ENCODE measurements at regions not wholly inside any gene's neighbourhood (a gene's known extent, or its start where the extent isn't known, plus 50 kb on each side); places are given as distances from the start of the nearest gene placed in this dataset.

DNA sequence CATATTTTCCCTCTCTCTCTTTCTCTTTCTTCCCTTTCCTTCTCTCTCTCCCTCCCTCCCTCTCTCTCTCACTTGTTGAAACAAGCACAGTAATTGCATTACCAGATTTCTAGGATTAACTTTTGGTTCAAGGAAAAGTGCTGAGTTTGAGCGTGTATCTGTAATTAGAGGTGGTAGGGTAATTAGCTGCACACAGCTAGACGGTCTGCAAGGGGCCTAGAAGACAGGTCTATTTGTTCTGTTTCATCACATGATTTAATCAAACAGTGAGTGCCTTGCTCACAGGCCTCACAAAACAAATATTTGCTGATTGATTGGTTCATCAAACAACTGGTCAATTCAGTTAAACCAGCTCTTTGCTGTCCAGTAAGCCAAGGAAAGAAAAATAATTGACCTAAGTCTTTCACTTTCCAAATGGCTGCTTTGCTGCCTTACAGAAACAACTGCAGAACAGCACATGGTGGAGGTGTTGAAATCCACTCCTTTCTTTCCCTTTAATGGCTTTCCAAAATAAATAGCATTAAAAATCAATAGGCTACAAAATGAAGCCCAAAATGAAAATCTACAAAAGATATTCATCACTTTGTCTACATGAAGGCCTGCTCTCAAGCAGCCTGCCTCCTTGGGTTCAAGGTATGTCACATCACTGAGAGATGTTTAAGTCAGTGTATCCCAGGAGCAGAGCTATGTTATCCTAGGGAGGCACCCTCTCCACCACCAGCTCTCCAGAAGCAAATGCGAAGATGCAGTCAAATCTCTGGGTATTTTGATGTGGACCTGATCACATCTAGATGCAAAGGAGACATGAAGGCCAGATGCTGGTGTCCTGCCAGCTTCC, 264.4 kb upstream of the SIX2 start:
- no peaks in the 10 kb centered on the region for H3K9me3 ChIP-seq (ENCODE audit: control insufficient read depth, insufficient read depth, low read depth, low read length)
- peaks cover 21% of the 10 kb centered on the region for H3K4me1 ChIP-seq (ENCODE audit: control insufficient read depth, insufficient read depth, low read length)
- H3K9ac ChIP-seq (ENCODE audit: low read length), result no peak overlapping the region
- peaks cover 3% of the 10 kb centered on the region; the same call in 1 of the 2 replicates for H3K27me3 ChIP-seq (ENCODE audit: control insufficient read depth, insufficient read depth, low read length)
- H3K4me3 ChIP-seq (ENCODE audit: low read depth, low read length), result no peak overlapping the region
- H3K36me3 ChIP-seq (ENCODE audit: control insufficient read depth, insufficient read depth, low read length), result no peaks in the 10 kb centered on the region
- H3K27ac ChIP-seq (ENCODE audit: low read depth, low read length), result no peak overlapping the region

- Histone ChIP-seq H3K4me3 (ENCODE audit: low read depth, low read length) (no peak overlapping the region), H3K27me3 (ENCODE audit: control insufficient read depth, insufficient read depth, low read length) (peaks cover 3% of the 10 kb centered on the region; the same call in 1 of the 2 replicates), H3K9ac (ENCODE audit: low read length) (no peak overlapping the region), H3K27ac (ENCODE audit: low read depth, low read length) (no peak overlapping the region), H3K36me3 (ENCODE audit: control insufficient read depth, insufficient read depth, low read length) (no peaks in the 10 kb centered on the region), H3K9me3 (ENCODE audit: control insufficient read depth, insufficient read depth, low read depth, low read length) (no peaks in the 10 kb centered on the region), H3K4me1 (ENCODE audit: control insufficient read depth, insufficient read depth, low read length) (peaks cover 21% of the 10 kb centered on the region)
Observed at GRCh38 chr2:45272549-45273265, 263.5 kb upstream of the SIX2 start.

- peaks cover 5% of the 10 kb centered on the region for H3K4me1 ChIP-seq (ENCODE audit: control insufficient read depth, insufficient read depth, low read length)
- 0 out of 2 replicates have a peak, but pooled peaks cover 4% of the 10 kb centered on the region for H3K9me3 ChIP-seq (ENCODE audit: control insufficient read depth, insufficient read depth, low read depth, low read length)
- H3K9ac ChIP-seq (ENCODE audit: low read length), result no peak overlapping the region
- H3K4me3 ChIP-seq (ENCODE audit: low read depth, low read length), result no peak overlapping the region
- H3K27ac ChIP-seq (ENCODE audit: low read depth, low read length), result no peak overlapping the region
- H3K36me3 ChIP-seq (ENCODE audit: control insufficient read depth, insufficient read depth, low read length), result no peaks in the 10 kb centered on the region
- peaks cover 3% of the 10 kb centered on the region; the same call in 1 of the 2 replicates for H3K27me3 ChIP-seq (ENCODE audit: control insufficient read depth, insufficient read depth, low read length)
Observed at GRCh38 chr2:45269149-45269793, 260.0 kb upstream of the SIX2 start.

DNA sequence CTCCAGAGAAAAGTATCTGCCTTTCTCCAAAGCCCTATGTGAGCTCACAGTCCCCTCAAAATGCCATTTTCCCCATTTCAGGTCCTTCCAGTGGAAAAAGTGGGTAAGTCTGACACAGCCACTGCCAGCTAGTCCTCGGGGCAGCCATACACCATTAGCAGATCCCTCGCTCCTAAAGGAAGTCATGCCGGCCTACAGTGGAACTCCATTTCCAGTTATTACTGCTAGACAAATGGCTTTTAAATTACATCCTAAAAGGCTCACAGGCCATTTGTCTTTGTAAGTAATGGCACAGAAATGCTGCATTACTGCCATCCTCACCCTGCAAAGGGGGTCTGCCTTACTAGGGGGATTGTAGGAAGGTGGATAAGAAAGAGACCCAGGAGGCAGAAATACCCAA, 259.4 kb upstream of the SIX2 start:
- peaks cover 3% of the 10 kb centered on the region; the same call in 1 of the 2 replicates for H3K27me3 ChIP-seq (ENCODE audit: control insufficient read depth, insufficient read depth, low read length)
- no peaks in the 10 kb centered on the region for H3K36me3 ChIP-seq (ENCODE audit: control insufficient read depth, insufficient read depth, low read length)
- no peak overlapping the region for H3K4me3 ChIP-seq (ENCODE audit: low read depth, low read length)
- 0 out of 2 replicates have a peak, but pooled peaks cover 4% of the 10 kb centered on the region for H3K9me3 ChIP-seq (ENCODE audit: control insufficient read depth, insufficient read depth, low read depth, low read length)
- peaks cover under 1% of the 10 kb centered on the region; the same call in 1 of the 2 replicates for H3K4me1 ChIP-seq (ENCODE audit: control insufficient read depth, insufficient read depth, low read length)
- H3K27ac ChIP-seq (ENCODE audit: low read depth, low read length), result no peak overlapping the region
- no peak overlapping the region for H3K9ac ChIP-seq (ENCODE audit: low read length)

DNA sequence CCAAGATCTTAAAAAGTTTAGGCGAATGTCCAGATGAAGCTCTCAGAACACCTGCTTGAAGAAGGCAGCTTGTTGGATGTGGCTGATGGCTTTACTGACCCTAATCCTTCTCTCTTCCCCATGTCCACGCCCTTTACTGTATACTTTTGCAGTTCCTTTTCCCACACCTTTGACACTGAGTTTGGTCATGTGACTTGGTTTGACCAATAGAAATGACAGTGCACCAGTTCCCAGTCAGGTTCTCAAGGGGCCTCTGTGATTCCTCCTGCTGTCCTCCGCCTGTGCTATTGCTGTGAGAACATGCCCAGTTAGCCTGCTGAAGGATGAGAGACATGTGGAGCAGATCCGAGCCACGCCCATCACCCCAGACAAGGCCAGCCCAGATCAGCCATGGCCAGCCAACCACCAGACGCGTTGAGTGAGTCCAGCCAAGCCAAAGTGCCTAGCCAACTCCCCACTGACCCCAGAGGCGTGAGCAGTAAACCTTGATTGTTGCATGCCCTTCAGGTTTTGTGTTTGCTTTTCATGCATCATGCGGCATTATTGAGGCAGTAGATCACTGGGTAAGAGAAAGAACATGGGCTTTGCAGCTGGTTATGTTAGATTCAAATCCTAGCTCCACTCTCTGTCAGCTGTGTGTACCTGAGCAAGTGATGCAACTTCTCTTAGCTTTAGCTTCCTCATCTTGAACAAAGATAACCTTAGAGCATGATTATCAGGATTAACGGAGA, 258.0 kb upstream of the SIX2 start:
- Histone ChIP-seq H3K9me3 (ENCODE audit: control insufficient read depth, insufficient read depth, low read depth, low read length) (0 out of 2 replicates have a peak, but pooled peaks cover 4% of the 10 kb centered on the region), H3K27me3 (ENCODE audit: control insufficient read depth, insufficient read depth, low read length) (peaks cover 3% of the 10 kb centered on the region; the same call in 1 of the 2 replicates), H3K4me1 (ENCODE audit: control insufficient read depth, insufficient read depth, low read length) (peaks cover 11% of the 10 kb centered on the region; the same call in 1 of the 2 replicates), H3K9ac (ENCODE audit: low read length) (no peak overlapping the region), H3K4me3 (ENCODE audit: low read depth, low read length) (no peak overlapping the region), H3K36me3 (ENCODE audit: control insufficient read depth, insufficient read depth, low read length) (no peaks in the 10 kb centered on the region), H3K27ac (ENCODE audit: low read depth, low read length) (no peak overlapping the region)

DNA sequence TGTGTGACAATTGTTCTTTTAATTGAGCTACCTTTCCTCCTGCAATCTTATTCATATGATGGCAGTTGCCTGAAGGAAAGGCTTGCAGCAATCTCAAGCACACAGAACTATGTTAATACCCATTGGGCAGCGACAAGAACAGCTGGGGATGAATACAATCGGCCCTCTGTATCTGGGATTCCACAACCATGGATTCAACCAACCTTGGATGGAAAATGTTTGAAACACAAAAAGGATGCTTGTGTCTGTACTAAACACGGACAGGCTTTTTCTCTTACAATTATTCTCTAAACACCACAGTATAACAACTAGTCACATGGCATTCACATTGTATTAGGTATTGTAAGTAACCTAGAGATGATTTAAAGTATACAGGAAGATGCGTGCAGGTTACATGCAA, 256.1 kb upstream of the SIX2 start:
- no peak overlapping the region for H3K27ac ChIP-seq (ENCODE audit: low read depth, low read length)
- H3K4me1 ChIP-seq (ENCODE audit: control insufficient read depth, insufficient read depth, low read length), result peaks cover 17% of the 10 kb centered on the region
- no peak overlapping the region for H3K4me3 ChIP-seq (ENCODE audit: low read depth, low read length)
- no peaks in the 10 kb centered on the region for H3K27me3 ChIP-seq (ENCODE audit: control insufficient read depth, insufficient read depth, low read length)
- peaks cover 7% of the 10 kb centered on the region; the same call in 1 of the 2 replicates for H3K9me3 ChIP-seq (ENCODE audit: control insufficient read depth, insufficient read depth, low read depth, low read length)
- H3K36me3 ChIP-seq (ENCODE audit: control insufficient read depth, insufficient read depth, low read length), result no peaks in the 10 kb centered on the region
- no peak overlapping the region for H3K9ac ChIP-seq (ENCODE audit: low read length)

- Histone ChIP-seq H3K36me3 (ENCODE audit: control insufficient read depth, insufficient read depth, low read length) (no peaks in the 10 kb centered on the region), H3K27me3 (ENCODE audit: control insufficient read depth, insufficient read depth, low read length) (no peaks in the 10 kb centered on the region), H3K4me1 (ENCODE audit: control insufficient read depth, insufficient read depth, low read length) (peaks cover 22% of the 10 kb centered on the region), H3K9me3 (ENCODE audit: control insufficient read depth, insufficient read depth, low read depth, low read length) (peaks cover 7% of the 10 kb centered on the region; the same call in 1 of the 2 replicates), H3K27ac (ENCODE audit: low read depth, low read length) (no peak overlapping the region), H3K4me3 (ENCODE audit: low read depth, low read length) (no peak overlapping the region), H3K9ac (ENCODE audit: low read length) (no peak overlapping the region)
Observed at GRCh38 chr2:45264227-45265225, 255.3 kb upstream of the SIX2 start.

GRCh38 chr2:45263147-45263546, 253.9 kb upstream of the SIX2 start:
- Histone ChIP-seq H3K36me3 (ENCODE audit: control insufficient read depth, insufficient read depth, low read length) (no peaks in the 10 kb centered on the region), H3K27ac (ENCODE audit: low read depth, low read length) (no peak overlapping the region), H3K9ac (ENCODE audit: low read length) (no peak overlapping the region), H3K4me3 (ENCODE audit: low read depth, low read length) (no peak overlapping the region), H3K4me1 (ENCODE audit: control insufficient read depth, insufficient read depth, low read length) (peaks cover 36% of the 10 kb centered on the region), H3K9me3 (ENCODE audit: control insufficient read depth, insufficient read depth, low read depth, low read length) (peaks cover 7% of the 10 kb centered on the region; the same call in 1 of the 2 replicates), H3K27me3 (ENCODE audit: control insufficient read depth, insufficient read depth, low read length) (no peaks in the 10 kb centered on the region)

GRCh38 chr2:45261746-45262145, 252.5 kb upstream of the SIX2 start:
- Histone ChIP-seq H3K27ac (ENCODE audit: low read depth, low read length) (no peak overlapping the region), H3K4me1 (ENCODE audit: control insufficient read depth, insufficient read depth, low read length) (peaks cover 50% of the 10 kb centered on the region), H3K9ac (ENCODE audit: low read length) (no peak overlapping the region)

More at GRCh38 chr2:45261746-45262145, 252.5 kb upstream of the SIX2 start:
- Histone ChIP-seq H3K27me3 (ENCODE audit: control insufficient read depth, insufficient read depth, low read length) (no peaks in the 10 kb centered on the region), H3K4me3 (ENCODE audit: low read depth, low read length) (no peak overlapping the region), H3K9me3 (ENCODE audit: control insufficient read depth, insufficient read depth, low read depth, low read length) (peaks cover 7% of the 10 kb centered on the region; the same call in 1 of the 2 replicates), H3K36me3 (ENCODE audit: control insufficient read depth, insufficient read depth, low read length) (no peaks in the 10 kb centered on the region)

All from HUES6 (cell line).